HG02610 (cell line): ENCODE measurements at regions not wholly inside any gene's neighbourhood (a gene's known extent, or its start where the extent isn't known, plus 50 kb on each side); places are given as distances from the start of the nearest gene placed in this dataset.
"Not testable (repeated sequence)": the region's sequence is repeated elsewhere in the genome, so short reads cannot be mapped to it uniquely, and the experiment has no call there.

Experiments used
- ATAC-seq: cut with Tn5 transposase; IDR thresholded peaks from one replicate; pipeline ENCODE4 v1.9.1; 2021; ENCODE audit warnings: mild to moderate bottlenecking, moderate library complexity; ENCODE audit not compliant: unreplicated experiment

DNA sequence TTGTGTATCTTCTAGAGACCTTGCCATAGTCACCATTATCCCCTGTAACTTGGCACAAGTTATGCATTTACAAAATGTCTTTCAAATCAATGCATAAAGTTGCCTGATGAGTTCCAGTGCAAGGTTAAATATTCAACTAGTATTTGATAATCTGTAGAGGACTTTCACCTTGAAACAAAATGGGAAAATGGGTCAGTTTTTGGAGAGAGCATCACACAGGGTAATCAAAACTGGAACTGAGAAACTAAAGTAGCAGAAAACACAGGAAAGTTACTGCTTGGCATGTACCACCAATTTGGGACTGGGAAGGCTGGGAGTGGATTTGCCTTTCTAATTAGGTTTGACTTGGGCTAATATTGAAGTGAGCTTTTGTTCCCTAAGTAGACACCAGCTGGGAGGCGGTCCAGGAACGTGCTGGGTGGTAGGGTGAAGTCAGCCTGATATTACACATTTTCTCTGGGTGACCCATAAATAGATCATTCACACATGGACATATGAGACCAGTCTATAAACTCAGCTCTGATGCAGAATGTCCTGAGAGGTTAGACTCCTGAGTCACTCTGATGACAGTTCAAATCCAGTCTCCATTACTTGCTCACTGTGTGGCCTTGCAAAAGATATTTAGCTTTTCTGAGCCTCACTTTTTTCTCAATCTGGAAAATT is 152.3 kb downstream of the PCTP start:
- ATAC-seq = no peak

DNA sequence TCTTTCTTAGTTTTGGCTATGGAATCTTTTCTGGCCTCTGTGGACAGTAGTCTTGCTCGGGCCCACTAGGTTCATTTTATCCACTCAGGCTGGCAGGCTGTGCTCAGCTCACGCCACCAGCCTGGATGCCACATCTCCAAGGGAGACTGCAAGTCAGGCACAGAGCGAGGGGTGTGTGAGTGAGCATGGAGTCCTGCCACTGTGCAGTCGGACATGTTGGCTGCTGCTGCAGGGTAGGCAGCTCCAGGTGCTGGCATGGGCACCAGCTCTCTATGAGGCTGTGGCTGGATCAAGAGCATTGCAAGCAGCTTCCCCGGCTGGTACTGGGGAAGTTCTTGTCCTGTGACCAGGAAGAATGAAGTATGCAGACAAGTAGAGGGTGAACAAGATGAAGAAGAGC is 158.9 kb downstream of the PCTP start:
- no peak for ATAC-seq

DNA sequence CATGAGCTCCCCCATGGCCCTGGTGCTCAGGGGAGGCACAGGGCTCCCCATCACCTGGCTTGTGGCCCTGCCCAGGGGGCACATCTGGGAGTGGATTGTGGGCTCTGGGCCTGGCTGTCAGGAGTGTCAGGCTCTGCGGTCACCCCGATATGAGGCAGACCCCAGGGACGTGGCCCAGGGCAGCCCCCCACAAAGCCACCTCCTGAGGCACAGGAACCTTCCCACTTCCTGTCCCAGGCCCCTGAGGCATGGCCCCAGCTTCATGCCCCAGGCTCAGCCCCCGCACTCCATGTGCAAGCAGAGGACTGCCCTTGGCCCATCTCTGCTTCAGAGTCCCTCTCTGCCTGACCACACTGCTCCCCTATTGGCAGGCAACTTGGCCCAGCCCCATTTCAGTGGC is 160.3 kb downstream of the PCTP start:
- ATAC-seq = no peak

DNA sequence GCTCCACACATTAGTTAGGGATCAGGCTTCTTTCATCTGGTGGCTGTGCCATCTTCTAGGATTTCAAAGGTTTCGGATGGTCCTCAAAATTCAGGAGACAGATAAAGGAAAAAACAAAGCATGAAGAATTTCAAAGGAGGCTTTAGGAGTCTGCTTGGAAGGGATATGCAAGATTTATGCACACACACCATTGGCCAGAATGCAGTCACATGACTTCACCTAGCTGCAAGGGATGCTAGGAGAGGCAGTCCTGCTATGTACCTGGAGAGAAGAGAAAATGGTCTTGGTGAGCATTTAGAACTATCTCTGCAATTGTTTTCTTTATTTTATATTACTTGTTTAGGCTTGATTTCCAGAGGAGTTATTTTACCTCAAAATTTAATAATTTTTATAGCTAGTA is 174.6 kb downstream of the PCTP start:
- no peak for ATAC-seq

DNA sequence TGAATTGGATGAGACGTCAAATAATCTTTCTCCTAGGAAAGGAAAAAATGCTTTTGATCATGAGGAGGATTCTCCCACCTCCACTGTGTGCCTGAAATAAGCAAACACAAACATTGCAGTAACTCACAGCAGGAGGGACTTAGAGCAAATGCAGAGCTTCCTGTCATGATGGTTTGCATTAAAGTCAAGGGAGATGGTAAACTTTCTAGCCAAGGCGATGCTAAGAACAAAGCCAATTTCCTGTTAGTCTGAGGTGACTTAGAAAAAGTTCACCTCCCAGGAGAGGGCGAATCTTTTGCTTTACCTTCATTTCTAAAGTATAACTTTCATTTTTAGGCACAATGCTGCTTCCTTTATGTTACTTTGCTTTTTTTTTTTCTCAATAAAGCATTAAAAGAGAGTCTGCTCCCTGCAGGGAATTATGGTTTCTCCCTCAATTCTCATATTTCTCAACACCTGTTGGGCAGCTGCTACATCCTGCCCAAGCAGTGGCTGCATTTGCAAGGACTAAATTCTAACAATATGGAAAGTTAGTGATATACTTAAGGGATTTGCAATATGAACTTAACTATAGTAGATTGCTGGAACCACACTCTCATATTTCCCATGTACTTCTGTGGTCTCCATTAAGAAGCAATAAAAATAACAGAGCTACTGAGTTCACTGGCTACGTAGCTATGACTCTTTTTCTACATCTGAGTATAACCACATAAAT is 175.6 kb downstream of the PCTP start:
- no peak for ATAC-seq

DNA sequence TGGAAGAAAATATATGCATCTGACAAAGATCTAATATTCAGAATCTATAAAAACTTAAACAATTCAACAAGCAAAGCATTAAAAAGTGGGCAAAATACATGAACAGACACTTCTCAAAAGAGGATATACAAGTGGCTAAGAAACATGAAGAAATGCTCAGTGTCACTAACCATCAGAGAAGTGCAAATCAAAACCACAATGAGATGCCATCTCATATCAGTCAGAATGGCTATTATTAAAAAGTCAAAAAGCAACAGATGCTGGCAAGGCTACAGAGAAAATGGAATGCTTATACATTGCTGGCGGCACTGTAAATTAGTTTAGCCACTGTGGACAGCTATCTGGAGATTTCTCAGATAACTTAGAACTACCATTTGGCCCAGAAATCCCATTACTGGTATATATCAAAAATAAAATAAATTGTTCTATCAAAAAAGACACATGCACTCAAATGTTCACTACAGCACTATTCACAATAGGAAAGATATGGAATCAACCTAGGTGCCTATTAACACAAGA is 179.5 kb downstream of the PCTP start:
- ATAC-seq = no peak

DNA sequence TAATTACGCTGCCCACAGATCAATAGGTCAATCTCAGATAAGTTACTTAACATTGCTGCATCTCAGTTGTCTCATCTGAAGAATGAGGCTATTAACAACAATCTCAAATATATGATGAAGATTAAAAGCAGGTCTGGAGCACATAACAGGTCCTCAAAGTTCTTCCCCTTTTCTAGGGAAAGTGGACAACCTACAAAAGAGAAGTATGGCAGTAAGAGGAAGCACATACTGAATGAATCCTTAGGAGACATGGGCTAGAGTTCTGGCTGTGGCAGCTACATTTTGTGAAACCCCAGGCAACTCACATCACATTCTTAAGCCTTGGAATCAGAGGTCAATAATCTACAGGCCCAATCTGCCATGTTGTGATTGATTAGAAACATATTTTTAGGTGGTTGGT is 180.6 kb downstream of the PCTP start:
- no peak for ATAC-seq

DNA sequence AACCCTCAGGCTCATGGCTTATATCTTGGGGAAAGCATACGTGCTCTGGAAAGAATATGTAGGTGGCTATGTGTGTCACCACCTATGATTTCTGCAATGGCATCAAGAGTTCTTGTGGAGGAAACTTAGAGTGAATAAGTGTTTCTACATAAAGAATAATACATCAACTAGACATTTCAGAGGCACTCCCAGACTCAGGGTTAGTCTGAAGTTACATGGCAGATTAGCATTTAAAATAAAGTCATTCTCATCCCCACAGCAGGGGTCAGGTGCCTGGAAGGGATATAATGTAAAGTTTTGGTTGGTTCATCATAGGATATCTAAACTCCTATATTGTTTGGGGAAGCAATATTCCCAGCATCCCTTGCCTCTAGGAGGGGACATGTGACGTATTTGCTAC is 182.1 kb downstream of the PCTP start:
- no peak for ATAC-seq

DNA sequence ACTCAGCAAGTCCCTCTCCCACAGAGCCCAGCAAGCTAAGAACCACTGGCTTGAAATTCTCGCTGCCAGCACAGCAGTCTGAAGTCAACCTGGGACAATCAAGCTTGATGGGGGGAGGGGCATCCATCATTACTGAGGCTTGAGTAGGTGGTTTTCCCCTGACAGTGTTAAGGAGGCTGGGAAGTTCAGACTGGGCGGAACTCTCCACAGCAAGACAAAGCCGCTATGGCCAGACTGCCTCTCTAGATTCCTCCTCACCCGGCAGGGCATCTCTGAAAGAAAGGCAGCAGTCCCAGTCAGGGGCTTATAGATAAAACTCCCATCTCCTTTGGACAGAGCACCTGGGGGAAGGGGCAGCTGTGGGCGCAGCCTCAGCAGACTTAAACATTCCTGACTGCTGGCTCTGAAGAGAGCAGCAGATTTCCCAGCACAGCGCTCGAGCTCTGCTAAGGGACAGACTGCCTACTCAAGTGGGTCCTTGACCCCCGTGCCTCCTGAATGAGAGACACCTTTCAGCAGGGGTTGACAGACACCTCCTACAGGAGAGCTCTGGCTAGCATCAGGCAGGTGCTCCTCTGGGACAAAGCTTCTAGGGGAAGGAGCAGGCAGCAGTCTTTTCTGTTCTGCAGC is 188.4 kb downstream of the PCTP start:
- ATAC-seq = not testable (repeated sequence)

DNA sequence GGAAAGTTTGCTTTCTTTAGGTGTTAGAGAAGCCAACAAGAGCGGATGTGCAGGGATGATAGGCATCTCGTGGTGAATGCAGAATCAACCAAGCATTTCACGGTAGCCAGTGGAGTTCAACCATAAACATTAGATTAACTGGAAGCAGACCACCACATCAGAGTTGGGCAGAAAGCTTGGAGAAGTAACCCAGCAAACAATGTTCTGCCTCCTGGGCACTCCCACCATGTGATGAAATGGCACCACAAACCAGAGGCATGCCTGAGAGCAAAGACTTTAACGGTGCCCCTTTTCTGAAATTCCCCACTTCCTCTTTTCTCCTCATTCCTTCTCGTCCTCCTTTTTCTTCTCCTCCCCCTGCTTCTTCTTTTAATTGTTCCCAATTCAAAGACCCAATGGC is 193.5 kb upstream of the ANKFN1 start:
- no peak for ATAC-seq

DNA sequence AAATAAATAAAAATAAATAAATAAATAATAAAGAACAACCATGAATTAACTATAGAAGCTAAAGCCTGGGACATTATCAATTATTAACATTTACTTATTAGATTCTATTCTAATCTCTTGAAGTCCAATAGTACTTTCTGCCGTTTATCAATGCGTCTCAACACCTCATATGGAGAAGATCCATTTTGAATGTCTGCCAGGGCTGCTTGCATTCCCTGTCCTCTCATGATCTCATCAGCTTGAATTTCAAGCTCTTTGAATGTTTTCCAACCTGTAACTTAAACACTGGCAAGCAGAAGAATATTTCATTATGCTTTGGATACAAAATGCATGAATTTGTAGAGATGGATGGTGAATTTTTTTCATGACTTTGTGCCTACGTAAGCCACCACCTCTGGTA is 191.9 kb upstream of the ANKFN1 start:
- ATAC-seq = no peak

DNA sequence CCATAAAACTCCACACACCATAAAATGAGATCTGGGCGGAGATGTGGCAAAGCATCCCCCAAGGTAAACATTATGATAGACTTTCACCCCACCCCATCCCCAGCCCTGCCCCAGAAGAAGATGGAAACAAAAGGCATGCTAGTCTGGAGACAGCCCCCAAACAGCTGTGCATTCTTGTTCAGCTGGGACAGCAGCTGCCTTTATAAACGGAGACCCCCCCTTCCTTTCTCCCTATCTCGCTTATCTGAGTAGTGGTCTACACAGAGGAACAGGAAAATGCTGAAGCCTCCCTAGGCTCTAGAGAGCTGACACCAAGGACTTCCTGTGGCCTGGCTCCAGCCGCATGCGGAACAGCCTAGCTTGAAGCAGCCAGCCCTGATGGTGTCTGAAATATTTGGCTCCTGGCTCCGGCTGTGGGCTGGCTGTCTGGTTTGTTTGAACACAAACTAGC is 190.3 kb upstream of the ANKFN1 start:
- no peak for ATAC-seq

DNA sequence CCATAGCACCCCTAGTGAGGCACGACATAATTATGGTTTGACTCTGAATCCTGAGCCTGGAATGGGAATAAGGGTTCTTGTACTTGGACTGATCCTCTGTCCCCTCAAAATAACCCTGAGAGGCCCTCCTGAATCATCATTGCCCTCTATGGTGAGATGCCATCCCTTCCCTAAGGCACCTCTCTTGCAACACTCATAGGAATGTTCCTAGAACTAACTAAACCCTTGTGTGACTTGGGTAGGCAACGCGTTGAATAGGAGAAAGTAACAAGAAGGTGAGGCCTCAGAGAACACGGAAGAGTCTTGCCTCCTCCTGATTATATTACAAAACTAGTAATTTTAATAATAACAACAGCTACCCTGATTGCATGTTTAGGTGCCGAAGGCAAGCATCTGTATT is 189.1 kb upstream of the ANKFN1 start:
- no peak for ATAC-seq

DNA sequence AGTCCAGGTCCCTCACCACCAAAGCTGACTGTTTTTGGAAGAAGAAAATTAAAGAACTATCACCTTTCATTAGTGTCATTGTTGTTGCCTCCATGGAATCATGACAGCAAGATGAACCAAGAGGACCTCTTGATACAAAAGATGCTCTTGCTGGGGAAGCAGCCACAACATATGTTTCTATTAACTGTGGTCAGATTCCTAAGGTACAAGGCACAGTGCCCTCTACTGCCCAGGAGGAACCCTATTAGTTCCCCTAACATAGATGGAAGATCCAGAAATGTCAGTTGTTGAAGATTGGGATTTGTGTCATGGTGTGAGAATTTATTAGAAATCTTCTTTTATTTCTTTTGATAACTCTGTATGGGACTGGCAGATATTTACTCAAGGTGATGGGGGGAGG is 188.2 kb upstream of the ANKFN1 start:
- ATAC-seq = no peak

DNA sequence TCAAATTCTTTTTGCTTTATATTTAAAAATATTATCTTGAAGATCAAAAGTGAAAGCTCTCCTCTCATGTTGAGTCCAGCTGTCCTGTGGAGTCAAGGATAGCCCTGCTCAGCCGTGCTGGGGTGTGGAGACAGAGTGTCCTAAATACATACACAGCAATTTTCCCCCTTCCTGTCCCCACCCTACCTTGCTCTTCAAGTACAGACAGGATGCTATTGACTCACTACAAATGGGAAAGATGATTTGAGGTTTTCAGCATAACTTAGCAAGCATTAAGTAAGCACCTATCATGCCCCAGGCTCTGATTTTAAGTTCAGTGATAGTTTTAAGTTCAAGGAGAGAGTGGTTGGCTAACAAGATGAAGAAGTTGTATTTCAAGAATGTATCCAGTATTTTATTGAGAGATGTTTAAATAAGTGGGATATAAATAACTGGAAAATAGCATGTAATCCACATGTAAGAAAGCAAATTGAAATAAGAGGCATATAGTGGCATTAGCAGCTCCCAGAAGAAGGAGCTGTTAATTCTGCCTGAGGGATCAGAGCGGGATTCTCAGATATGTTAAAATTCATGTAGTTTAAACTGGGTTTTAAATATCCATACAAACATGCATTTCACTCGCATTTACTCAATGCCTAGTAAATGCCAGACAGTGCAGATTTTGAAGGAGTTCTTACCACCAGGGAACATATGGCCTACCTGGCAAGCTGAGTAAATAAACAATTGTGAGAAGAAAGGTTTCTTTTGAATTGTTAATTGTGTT is 183.5 kb upstream of the ANKFN1 start:
- ATAC-seq = no peak

DNA sequence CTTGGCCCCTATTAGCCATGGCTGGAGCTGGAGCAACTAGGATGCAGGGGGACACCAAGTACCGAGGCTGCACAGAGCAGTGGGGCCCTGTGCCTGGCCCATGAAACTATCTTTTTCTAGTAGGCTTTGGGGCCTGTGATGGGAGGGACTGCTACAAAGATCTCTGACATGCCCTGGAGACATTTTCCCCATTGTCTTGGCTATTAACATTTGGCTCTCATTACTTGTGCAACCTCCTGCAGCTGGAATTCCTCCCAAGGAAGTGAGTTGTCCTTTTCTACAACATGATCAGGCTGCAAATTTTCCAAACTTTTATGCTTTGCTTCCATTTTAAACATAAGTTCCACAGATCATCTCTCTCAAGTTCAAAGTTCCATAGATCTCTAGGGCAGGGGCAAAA is 174.7 kb upstream of the ANKFN1 start:
- no peak for ATAC-seq

DNA sequence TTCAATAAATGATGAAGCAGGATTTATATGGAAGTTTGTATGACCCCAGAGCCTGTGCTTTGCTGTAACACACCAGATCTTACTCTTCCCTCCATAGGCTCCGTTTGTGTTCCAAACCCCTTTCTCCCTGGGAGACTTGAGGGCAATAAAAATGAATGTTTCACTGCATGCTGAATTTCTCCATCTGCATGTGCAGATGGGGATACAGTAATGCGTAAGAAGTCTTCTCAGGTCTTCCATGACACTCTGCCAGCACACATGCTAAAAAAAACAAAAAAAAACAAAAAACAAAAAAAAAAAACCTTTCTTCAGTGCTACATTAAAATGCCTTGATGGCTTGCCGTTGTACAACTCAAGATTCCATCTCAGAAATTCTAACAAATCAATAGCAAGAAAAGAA is 170.2 kb upstream of the ANKFN1 start:
- ATAC-seq = no peak

DNA sequence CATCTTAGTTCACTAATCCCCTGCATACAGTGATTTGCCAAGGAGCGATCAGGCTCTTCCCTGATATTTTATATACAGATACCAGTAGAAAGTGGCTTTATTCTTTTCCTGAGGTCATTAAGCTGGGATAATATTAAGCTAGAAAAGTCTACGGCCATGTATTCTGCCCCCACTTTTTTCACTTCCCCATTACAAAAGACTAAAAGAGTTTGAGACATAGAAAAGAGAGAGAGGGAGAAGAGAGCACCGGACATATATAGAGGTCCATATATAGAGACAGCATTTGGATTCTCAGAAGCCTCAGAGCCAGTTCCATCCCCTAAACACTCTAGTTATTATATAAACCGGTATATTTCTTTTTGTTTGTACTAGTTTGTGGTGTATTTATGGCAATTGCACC is 166.5 kb upstream of the ANKFN1 start:
- ATAC-seq = no peak

DNA sequence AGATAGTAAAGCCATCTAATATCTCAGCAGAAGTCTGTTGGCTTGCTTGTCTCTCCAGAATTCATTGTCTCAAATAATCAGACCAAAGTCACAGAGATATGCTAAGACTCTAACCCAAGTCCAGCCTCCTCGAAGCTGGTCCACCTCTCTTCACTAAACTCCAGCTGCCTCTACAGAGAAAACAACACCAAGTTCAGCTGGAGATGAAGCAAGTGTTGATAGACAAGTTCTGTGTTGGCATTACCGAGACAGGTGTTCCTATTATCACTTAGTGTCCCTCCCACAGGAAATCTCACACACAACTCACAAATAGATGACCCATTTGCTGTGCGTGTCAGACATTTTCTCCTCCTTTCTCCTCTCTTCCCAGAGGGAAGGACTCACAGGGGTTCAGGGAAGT is 164.4 kb upstream of the ANKFN1 start:
- ATAC-seq = no peak

DNA sequence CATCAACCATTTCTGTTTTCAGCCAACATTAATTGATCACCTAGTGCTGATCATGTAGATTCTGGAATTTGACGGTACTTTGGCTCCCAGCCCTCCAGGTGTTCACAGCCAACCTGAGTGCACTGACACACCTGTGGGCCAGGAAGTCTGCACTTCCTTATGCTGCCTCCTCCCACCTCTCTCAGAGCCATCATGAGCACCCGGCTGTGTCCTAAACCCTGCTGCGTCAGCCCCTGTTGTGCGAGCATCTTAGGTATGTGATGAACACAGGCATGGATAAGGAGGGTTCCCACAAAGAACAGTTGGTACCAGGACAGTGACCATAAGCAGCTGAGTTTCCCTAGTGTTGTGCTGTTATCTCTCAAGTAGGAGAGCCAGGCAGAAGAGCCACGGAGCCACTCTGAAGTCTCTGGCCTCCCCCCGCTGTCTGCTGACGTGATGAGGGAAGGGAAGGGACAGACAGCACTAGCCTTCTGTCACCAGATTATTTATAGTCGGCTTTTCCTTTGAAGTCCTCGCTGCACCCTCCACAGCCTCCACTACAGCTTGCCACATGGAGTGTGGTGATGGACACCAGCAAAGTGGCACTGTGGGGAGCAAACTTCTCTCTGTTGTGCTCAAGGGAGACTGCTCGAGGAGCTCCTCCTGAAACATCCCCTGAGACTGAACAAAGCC is 162.8 kb upstream of the ANKFN1 start:
- no peak for ATAC-seq

DNA sequence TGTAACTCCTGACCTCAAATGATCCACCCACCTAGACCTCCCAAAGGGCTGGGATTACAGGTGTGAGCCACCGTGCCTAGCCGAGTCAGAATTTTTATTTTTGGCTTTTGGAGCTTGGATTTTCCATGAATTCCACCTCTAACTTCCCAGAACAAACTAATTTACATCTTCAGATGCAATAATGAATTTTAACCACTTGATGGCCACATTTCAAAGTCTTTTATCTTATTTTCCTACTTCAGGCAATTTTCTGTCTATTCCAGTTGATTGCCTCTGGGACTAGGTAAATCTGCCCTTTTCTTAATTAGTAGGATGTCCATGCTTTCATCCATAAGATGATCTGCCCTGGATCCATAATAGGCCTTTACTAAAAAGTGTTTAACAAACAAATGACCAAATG is 156.4 kb upstream of the ANKFN1 start:
- ATAC-seq = no peak
